Tibial nerve (tissue), 4 donors: ENCODE measurements at regions not wholly inside any gene's neighbourhood (a gene's known extent, or its start where the extent isn't known, plus 50 kb on each side); places are given as distances from the start of the nearest gene placed in this dataset.

Source experiments
- DNase-seq, 2 donors: peaks; one replicate each; pipeline ENCODE4 v3.0.0-alpha.2; 2019; ENCODE audit warnings: low spot score in 2 of 2
- H3K27ac ChIP-seq, 4 donors: fragments of 200-600 bp; sonication (generic) in 3 of 4; one replicate each; pipeline ENCODE4 v1.5.1; 2017 to 2019; ENCODE audit warnings: mild to moderate bottlenecking in 1 of 4
- H3K27me3 ChIP-seq, 2 donors: fragments of 200-600 bp; sonication (generic) in 1 of 2; one replicate each; pipeline versions ENCODE4 v1.5.1 to v1.6.0; 2017 to 2019
- H3K36me3 ChIP-seq, 3 donors: fragments of 200-600 bp; sonication (generic); one replicate each; pipeline ENCODE4 v1.5.1; 2018 to 2019
- H3K4me1 ChIP-seq, 4 donors: fragments of 200-600 bp; sonication (generic) in 3 of 4; one replicate each; pipeline ENCODE4 v1.5.1; 2017 to 2019
- H3K4me3 ChIP-seq, 4 donors: fragments of 200-600 bp; sonication (generic) in 3 of 4; one replicate each; pipeline ENCODE4 v1.5.1; 2017 to 2019; ENCODE audit warnings: mild to moderate bottlenecking in 1 of 4, moderate library complexity in 1 of 4
- H3K9me3 ChIP-seq, 4 donors: fragments of 200-600 bp; sonication (generic) in 3 of 4; one replicate each; pipeline ENCODE4 v1.5.1; 2017 to 2019
- EP300 ChIP-seq, 2 donors: sonication (generic); formaldehyde crosslinking; IDR thresholded peaks; one replicate each; pipeline ENCODE4 v1.6.1; 2017; ENCODE audit warnings: antibody characterized with exemption in 2 of 2, mild to moderate bottlenecking in 1 of 2
- POLR2A ChIP-seq, 2 donors: fragments of 450-650 bp; IDR thresholded peaks; one replicate each; pipeline ENCODE4 v1.6.1; 2017; ENCODE audit warnings: antibody characterized with exemption in 2 of 2, mild to moderate bottlenecking in 2 of 2, moderate library complexity in 2 of 2
- WGBS, 2 donors: methylation state at CpG; one replicate each; pipeline ENCODE4 v1.1.5; 2018; 5-methylcytosine and 5-hydroxymethylcytosine counted together
- TF ChIP-seq, protein P1 (sequence below), 5 experiments: fragments of 200-600 bp in 3 of 5; fragments of 450-650 bp in 2 of 5; sonication (generic) in 3 of 5; IDR thresholded peaks; one replicate each; pipeline ENCODE4 v1.5.1; 2016 to 2019; ENCODE audit warnings: antibody characterized with exemption in 5 of 5, mild to moderate bottlenecking in 3 of 5, moderate library complexity in 2 of 5

GRCh38 chr3:17994167-17994566, 251.7 kb upstream of the TBC1D5 start:
- Histone ChIP-seq H3K9me3 (no peaks in the 10 kb centered on the region), H3K27ac (no peak overlapping the region), H3K4me1 (no peaks in the 10 kb centered on the region), H3K27me3 (no peaks in the 10 kb centered on the region), H3K36me3 (no peaks in the 10 kb centered on the region), H3K4me3 (no peak overlapping the region)
- TF ChIP-seq, protein P1, sequence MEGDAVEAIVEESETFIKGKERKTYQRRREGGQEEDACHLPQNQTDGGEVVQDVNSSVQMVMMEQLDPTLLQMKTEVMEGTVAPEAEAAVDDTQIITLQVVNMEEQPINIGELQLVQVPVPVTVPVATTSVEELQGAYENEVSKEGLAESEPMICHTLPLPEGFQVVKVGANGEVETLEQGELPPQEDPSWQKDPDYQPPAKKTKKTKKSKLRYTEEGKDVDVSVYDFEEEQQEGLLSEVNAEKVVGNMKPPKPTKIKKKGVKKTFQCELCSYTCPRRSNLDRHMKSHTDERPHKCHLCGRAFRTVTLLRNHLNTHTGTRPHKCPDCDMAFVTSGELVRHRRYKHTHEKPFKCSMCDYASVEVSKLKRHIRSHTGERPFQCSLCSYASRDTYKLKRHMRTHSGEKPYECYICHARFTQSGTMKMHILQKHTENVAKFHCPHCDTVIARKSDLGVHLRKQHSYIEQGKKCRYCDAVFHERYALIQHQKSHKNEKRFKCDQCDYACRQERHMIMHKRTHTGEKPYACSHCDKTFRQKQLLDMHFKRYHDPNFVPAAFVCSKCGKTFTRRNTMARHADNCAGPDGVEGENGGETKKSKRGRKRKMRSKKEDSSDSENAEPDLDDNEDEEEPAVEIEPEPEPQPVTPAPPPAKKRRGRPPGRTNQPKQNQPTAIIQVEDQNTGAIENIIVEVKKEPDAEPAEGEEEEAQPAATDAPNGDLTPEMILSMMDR (IDR thresholded peaks at IDR 0.05) = no peak
- TF ChIP-seq EP300 (IDR thresholded peaks at IDR 0.05) = no peak
- TF ChIP-seq POLR2A (IDR thresholded peaks at IDR 0.05) = no peak
- DNase-seq = no peak
- WGBS, 2 donors = 79 to 84% methylated on average over 7 of the region's 7 CpGs

DNA sequence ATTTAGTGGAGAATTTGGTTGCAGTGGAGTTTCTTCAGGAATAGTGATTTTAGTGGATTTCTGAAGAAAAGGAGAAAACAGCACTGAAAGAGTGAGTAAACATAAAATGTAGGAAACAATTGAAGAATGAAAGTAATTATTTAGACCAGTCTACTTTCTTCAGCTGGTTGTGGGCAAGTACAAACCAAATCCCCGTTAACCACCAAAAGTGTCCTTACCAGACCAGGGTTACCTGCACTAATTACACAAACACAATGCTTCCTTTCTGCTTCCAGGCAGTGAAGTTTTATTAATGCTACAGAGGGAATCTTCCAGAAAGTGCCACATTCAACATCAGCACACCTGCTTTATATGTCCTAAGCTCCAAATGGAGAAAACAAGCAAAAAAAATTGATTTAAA, 248.0 kb upstream of the TBC1D5 start:
- no peaks in the 10 kb centered on the region for H3K9me3 ChIP-seq
- H3K36me3 ChIP-seq = no peaks in the 10 kb centered on the region
- no peak overlapping the region for H3K27ac ChIP-seq
- no peak for DNase-seq
- no peaks in the 10 kb centered on the region for H3K27me3 ChIP-seq
- no peaks in the 10 kb centered on the region for H3K4me1 ChIP-seq
- TF ChIP-seq POLR2A (IDR thresholded peaks at IDR 0.05) (no peak), EP300 (IDR thresholded peaks at IDR 0.05) (no peak)
- TF ChIP-seq, protein P1 (IDR thresholded peaks at IDR 0.05) = no peak
- 85 to 87% methylated on average over 1 of the region's 1 CpG for WGBS, 2 donors
- H3K4me3 ChIP-seq = no peak overlapping the region

DNA sequence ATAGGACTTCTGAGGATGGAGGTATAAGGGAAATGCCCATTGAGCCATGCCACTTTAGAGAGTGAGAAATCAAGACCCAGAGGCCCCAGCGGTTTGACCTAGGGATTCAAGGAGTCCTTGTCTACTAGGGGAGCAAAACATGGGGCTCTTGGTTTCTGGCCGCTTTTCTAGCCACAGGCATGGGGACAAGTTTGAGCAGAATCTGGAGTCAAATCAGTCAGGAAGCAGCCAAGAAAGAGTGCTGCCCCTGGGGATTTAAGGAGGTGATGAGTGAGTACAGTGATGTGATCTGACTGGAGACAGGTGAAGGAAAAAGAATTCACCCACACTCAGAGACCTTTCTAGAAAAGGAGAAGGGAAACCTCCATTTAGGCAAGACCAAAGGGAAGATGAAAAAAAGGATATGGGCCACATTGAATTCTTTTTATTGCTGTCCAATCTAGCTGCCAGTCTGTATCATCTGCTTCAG, 244.0 kb upstream of the TBC1D5 start:
- Histone ChIP-seq H3K27me3 (no peaks in the 10 kb centered on the region), H3K4me1 (no peaks in the 10 kb centered on the region), H3K4me3 (no peak overlapping the region), H3K27ac (no peak overlapping the region), H3K36me3 (no peaks in the 10 kb centered on the region), H3K9me3 (no peaks in the 10 kb centered on the region)
- no peak for DNase-seq
- no peak for TF ChIP-seq EP300 (IDR thresholded peaks at IDR 0.05)
- TF ChIP-seq POLR2A (IDR thresholded peaks at IDR 0.05) = no peak
- TF ChIP-seq, protein P1 (IDR thresholded peaks at IDR 0.05) = no peak
- WGBS, 2 donors = 76 to 96% methylated on average over 2 of the region's 2 CpGs

DNA sequence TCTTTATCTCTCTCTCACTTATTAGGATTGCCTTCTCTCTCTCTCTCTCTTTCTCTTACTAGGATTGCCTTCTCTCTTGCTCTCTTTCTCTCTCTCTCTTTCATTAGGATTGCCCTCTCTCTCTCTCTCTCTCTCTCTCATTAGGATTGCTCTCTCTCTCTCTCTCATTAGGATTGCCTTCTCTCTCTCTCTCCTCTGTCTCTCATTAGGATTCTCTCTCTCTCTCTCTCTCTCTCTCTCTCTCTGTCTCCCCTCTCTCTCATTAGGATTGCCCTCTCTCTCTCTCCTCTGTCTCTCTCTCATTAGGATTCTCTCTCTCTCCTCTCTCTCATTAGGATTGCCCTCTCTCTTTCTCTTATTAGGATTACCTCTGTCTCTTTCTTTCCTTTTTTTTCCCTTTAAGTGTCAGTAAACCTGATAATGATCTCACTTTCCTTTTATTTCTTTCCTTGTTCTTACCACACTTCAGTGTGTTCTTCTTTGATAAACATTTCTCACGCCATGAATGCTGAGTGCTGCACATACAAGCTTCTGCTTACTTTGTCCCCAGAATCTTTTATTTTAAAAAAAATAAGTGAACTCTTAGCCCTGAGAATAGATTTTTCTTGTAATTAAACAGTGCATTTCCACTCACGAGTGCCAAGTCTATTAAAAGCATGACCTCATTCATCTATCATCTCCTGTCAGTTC, 243.4 kb upstream of the TBC1D5 start:
- Histone ChIP-seq H3K9me3 (no peaks in the 10 kb centered on the region), H3K27ac (no peak overlapping the region), H3K27me3 (no peaks in the 10 kb centered on the region), H3K4me1 (no peaks in the 10 kb centered on the region), H3K36me3 (no peaks in the 10 kb centered on the region), H3K4me3 (no peak overlapping the region)
- DNase-seq = no peak
- WGBS, 2 donors = 40 to 47% methylated on average over 2 of the region's 2 CpGs
- TF ChIP-seq, protein P1 (IDR thresholded peaks at IDR 0.05) = no peak
- TF ChIP-seq EP300 (IDR thresholded peaks at IDR 0.05) (no peak), POLR2A (IDR thresholded peaks at IDR 0.05) (no peak)

DNA sequence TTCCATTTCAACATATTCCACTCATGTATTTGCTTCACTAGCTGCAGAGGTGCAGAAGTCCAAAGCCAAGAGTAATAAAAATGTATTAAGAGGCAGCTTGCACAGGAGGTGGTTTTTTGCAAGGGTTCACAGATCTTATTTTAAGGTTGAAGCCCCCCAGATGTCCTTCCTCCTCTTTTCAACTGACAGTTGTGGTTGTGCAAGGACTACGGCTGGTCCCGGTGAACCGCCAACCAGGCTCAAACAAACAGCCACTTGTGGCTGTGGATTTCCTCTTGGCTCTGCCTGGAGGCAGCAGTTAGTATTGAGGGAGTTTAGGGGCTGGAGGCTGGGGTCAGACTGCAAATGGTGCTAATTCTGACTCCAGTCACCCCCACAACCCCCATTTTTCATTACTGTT, 240.7 kb upstream of the TBC1D5 start:
- WGBS, 2 donors = 56 to 61% methylated on average over 3 of the region's 3 CpGs

More for the DNA sequence above, 240.7 kb upstream of the TBC1D5 start:
- no peaks in the 10 kb centered on the region for H3K27me3 ChIP-seq
- no peak overlapping the region for H3K4me3 ChIP-seq
- no peaks in the 10 kb centered on the region for H3K9me3 ChIP-seq
- no peaks in the 10 kb centered on the region for H3K4me1 ChIP-seq
- no peak overlapping the region for H3K27ac ChIP-seq
- H3K36me3 ChIP-seq = no peaks in the 10 kb centered on the region
- TF ChIP-seq EP300 (IDR thresholded peaks at IDR 0.05) (no peak), POLR2A (IDR thresholded peaks at IDR 0.05) (no peak)
- TF ChIP-seq, protein P1 (IDR thresholded peaks at IDR 0.05) = no peak
- DNase-seq = no peak
